Stimulated activated CD4-positive, alpha-beta T cell treated with anti-CD3 and anti-CD28 coated beads, TNF-alpha, amount 100 ng/mL, for 4 hours (primary cell): ENCODE measurements at regions not wholly inside any gene's neighbourhood (a gene's known extent, or its start where the extent isn't known, plus 50 kb on each side); places are given as distances from the start of the nearest gene placed in this dataset.
"Not testable (repeated sequence)": the region's sequence is repeated elsewhere in the genome, so short reads cannot be mapped to it uniquely, and the experiment has no call there.

Source experiments
- DNase-seq, 3 experiments: peaks; one replicate each; pipeline ENCODE4 v3.0.0-alpha.2; 2020; ENCODE audit warnings: low read depth in 3 of 3

- DNase-seq, result not testable (repeated sequence)
Measured at GRCh38 chr9:97103613-97104383, 64.9 kb upstream of the CTSV start.

GRCh38 chr9:97099540-97099939, 60.6 kb upstream of the CTSV start:
- DNase-seq, result not testable (repeated sequence)

- DNase-seq, result no peak
Measured at GRCh38 chr9:97096793-97097192, 57.9 kb upstream of the CTSV start.

GRCh38 chr9:97089361-97089760, 50.4 kb upstream of the CTSV start:
- DNase-seq, result not testable (repeated sequence)
